ENCODE measurements at regions not wholly inside any gene's neighbourhood (a gene's known extent, or its start where the extent isn't known, plus 50 kb on each side); places are given as distances from the start of the nearest gene placed in this dataset.

- no peak for DNase-seq
These were observed 193.9 kb upstream of the EYS start for GRCh38 chr6:65900928-65901327.

GRCh38 chr6:65896140-65896539 lies 189.1 kb upstream of the EYS start:
- DNase-seq: no peak

- no peak for DNase-seq
These were observed 169.6 kb upstream of the EYS start for GRCh38 chr6:65876668-65877067.

GRCh38 chr6:65852369-65852852 lies 145.4 kb upstream of the EYS start:
- no peak for DNase-seq

- DNase-seq: no peak
These were observed 123.1 kb upstream of the EYS start for GRCh38 chr6:65830151-65830550.

GRCh38 chr6:65819152-65819551 lies 112.1 kb upstream of the EYS start:
- DNase-seq: no peak

GRCh38 chr6:65818576-65818975 lies 111.5 kb upstream of the EYS start:
- DNase-seq: no peak

GRCh38 chr6:65816991-65817390 lies 110.0 kb upstream of the EYS start:
- no peak for DNase-seq

- no peak for DNase-seq
These were observed 107.0 kb upstream of the EYS start for GRCh38 chr6:65814071-65814470.

GRCh38 chr6:65803186-65803585 lies 96.2 kb upstream of the EYS start:
- no peak for DNase-seq

- no peak for DNase-seq
These were observed 92.4 kb upstream of the EYS start for GRCh38 chr6:65799389-65799788.

- no peak for DNase-seq
These were observed 91.4 kb upstream of the EYS start for GRCh38 chr6:65798280-65799014.

- no peak for DNase-seq
These were observed 83.6 kb upstream of the EYS start for GRCh38 chr6:65790666-65791065.

- DNase-seq: no peak
These were observed 80.8 kb upstream of the EYS start for GRCh38 chr6:65787787-65788186.

- no peak for DNase-seq
These were observed 79.8 kb upstream of the EYS start for GRCh38 chr6:65786815-65787214.

- no peak for DNase-seq
These were observed 73.7 kb upstream of the EYS start for GRCh38 chr6:65780691-65781090.

- DNase-seq: no peak
These were observed 69.3 kb upstream of the EYS start for GRCh38 chr6:65776332-65776731.

GRCh38 chr6:65771946-65772345 lies 64.9 kb upstream of the EYS start:
- no peak for DNase-seq

- DNase-seq: no peak
These were observed 54.9 kb upstream of the EYS start for GRCh38 chr6:65761890-65762289.

- DNase-seq: no peak
These were observed 53.3 kb upstream of the EYS start for GRCh38 chr6:65760285-65760684.
